GM12878 (cell line): ENCODE measurements at regions not wholly inside any gene's neighbourhood (a gene's known extent, or its start where the extent isn't known, plus 50 kb on each side); places are given as distances from the start of the nearest gene placed in this dataset.

Experiments used
- MYC ChIP-seq: IDR thresholded peaks from 2 replicates; pipeline ENCODE4 v1.6.1; 2011; ENCODE audit warnings: mild to moderate bottlenecking, low read length, moderate library complexity, inconsistent platforms; ENCODE audit not compliant: insufficient read depth, insufficient replicate concordance, insufficient read length, severe bottlenecking
- NKRF ChIP-seq: fragments of 450-650 bp; conservative IDR thresholded peaks from 2 replicates; pipeline ENCODE4 v1.6.1; 2017; ENCODE audit warnings: mild to moderate bottlenecking, moderate library complexity
- SP1 ChIP-seq: IDR thresholded peaks from one replicate; pipeline ENCODE4 v1.6.1; 2011; ENCODE audit warnings: low read depth, low read length
- ZBTB33 ChIP-seq: fragments of 450-650 bp; IDR thresholded peaks from 2 replicates; pipeline ENCODE4 v1.6.1; 2017; ENCODE audit warnings: mild to moderate bottlenecking
- ZNF622 ChIP-seq: fragments of 450-650 bp; IDR thresholded peaks from 2 replicates; pipeline ENCODE4 v1.6.1; 2017; ENCODE audit warnings: mild to moderate bottlenecking, inconsistent platforms
- ZNF687 ChIP-seq: fragments of 450-650 bp; IDR thresholded peaks from 2 replicates; pipeline ENCODE4 v1.6.1; 2017; ENCODE audit warnings: mild to moderate bottlenecking, moderate library complexity

- TF ChIP-seq ZNF687 (no peak), NKRF (no peak), ZBTB33 (no peak), ZNF622 (no peak), MYC (no peak), SP1 (no peak)
Observed at GRCh38 chr20:43832096-43832816, 82.4 kb upstream of the TOX2 start (continued).
